ENCODE measurements at regions not wholly inside any gene's neighbourhood (a gene's known extent, or its start where the extent isn't known, plus 50 kb on each side); places are given as distances from the start of the nearest gene placed in this dataset.
A peak's percentile ranks its signal among the peaks of the same experiment; 100 is the strongest.

- no peaks in the 10 kb centered on the region for H3K79me2 ChIP-seq (ENCODE audit: insufficient read depth)
- 91 to 98% methylated on average over 3 of the region's 3 CpGs for WGBS, 2 experiments (ENCODE audit: low coverage in 1 of 2, low lambda C conversion rate in 2 of 2, missing lambda C conversion rate in 2 of 2)
- no peak overlapping the region for H2AFZ ChIP-seq
- in situ Hi-C loops (cut with MboI) = no loop called here
- H3K4me1 ChIP-seq (ENCODE audit: insufficient read depth) = peaks cover 23% of the 10 kb centered on the region
- H3K9me2 ChIP-seq (ENCODE audit: insufficient read depth) = no peaks in the 10 kb centered on the region
- H3F3A ChIP-seq (ENCODE audit: insufficient read depth) = peaks cover 29% of the 10 kb centered on the region
- H4K20me1 ChIP-seq (ENCODE audit: insufficient read depth) = no peaks in the 10 kb centered on the region
- TF ChIP-seq EZH2phosphoT487 (IDR thresholded peaks at IDR 0.05; ENCODE audit: insufficient read depth, low read depth) = no peak
- TF ChIP-seq EZH2 (IDR thresholded peaks at IDR 0.05; ENCODE audit: insufficient read depth, poor library complexity, severe bottlenecking) = no peak
- H3K27ac ChIP-seq = no peak overlapping the region
- H3K9ac ChIP-seq = no peak overlapping the region
- no peaks in the 10 kb centered on the region for H3K9me3 ChIP-seq (ENCODE audit: low read depth)
- no peaks in the 10 kb centered on the region for H3K27me3 ChIP-seq (replicated peaks; ENCODE audit: insufficient read depth)
- no peaks in the 10 kb centered on the region for H3K36me3 ChIP-seq (ENCODE audit: low read depth)
- no peak overlapping the region for H3K4me3 ChIP-seq
- DNase-seq = no peak
- no peak overlapping the region for H3K4me2 ChIP-seq (ENCODE audit: unreplicated experiment)
Measured at GRCh38 chr3:134083626-134084241, 54.0 kb upstream of the SLCO2A1 start.

GRCh38 chr3:134083008-134083407, 53.3 kb upstream of the SLCO2A1 start:
- no peak for TF ChIP-seq EZH2phosphoT487 (IDR thresholded peaks at IDR 0.05; ENCODE audit: insufficient read depth, low read depth)
- no peak for TF ChIP-seq EZH2 (IDR thresholded peaks at IDR 0.05; ENCODE audit: insufficient read depth, poor library complexity, severe bottlenecking)
- peaks cover 31% of the 10 kb centered on the region for H3K4me1 ChIP-seq (ENCODE audit: insufficient read depth)
- peaks cover 36% of the 10 kb centered on the region for H3F3A ChIP-seq (ENCODE audit: insufficient read depth)
- H3K9me2 ChIP-seq (ENCODE audit: insufficient read depth) = no peaks in the 10 kb centered on the region
- 29 to 42% methylated on average over 1 of the region's 1 CpG for WGBS, 2 experiments (ENCODE audit: low coverage in 1 of 2, low lambda C conversion rate in 2 of 2, missing lambda C conversion rate in 2 of 2)
- H3K4me3 ChIP-seq = no peak overlapping the region
- in situ Hi-C loops (cut with MboI) = no loop called here
- no peaks in the 10 kb centered on the region for H3K27me3 ChIP-seq (replicated peaks; ENCODE audit: insufficient read depth)
- H2AFZ ChIP-seq = no peak overlapping the region
- DNase-seq = peak; percentile 20
- H3K79me2 ChIP-seq (ENCODE audit: insufficient read depth) = no peaks in the 10 kb centered on the region
- H3K9ac ChIP-seq = no peak overlapping the region
- H3K27ac ChIP-seq = no peak overlapping the region
- no peaks in the 10 kb centered on the region for H3K9me3 ChIP-seq (ENCODE audit: low read depth)
- H4K20me1 ChIP-seq (ENCODE audit: insufficient read depth) = no peaks in the 10 kb centered on the region
- H3K36me3 ChIP-seq (ENCODE audit: low read depth) = no peaks in the 10 kb centered on the region
- H3K4me2 ChIP-seq (ENCODE audit: unreplicated experiment) = no peak overlapping the region

DNA sequence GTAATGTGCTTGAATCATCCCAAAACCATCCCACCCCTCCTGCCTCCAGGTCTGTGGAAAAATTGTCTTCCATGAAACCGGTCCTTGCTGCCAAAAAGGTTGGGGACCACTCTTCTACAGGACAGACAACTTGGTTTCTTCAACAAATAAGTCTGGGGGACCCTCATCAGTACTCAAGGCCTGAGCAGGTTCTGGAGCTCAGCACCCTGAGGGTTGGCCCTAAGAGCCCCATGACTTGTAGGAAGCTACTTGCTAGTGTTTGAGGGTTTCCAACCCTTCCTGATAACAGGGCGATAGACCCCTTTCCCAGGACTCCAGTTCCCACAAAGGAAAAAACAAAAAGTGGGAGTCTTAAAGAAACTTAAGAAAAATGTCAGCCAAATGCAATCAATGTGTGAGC, 52.9 kb upstream of the SLCO2A1 start:
- Histone ChIP-seq H3K9me3 (ENCODE audit: low read depth) (no peaks in the 10 kb centered on the region), H2AFZ (no peak overlapping the region), H3K9me2 (ENCODE audit: insufficient read depth) (no peaks in the 10 kb centered on the region), H3K79me2 (ENCODE audit: insufficient read depth) (no peaks in the 10 kb centered on the region), H3K4me1 (ENCODE audit: insufficient read depth) (peaks cover 35% of the 10 kb centered on the region), H3K4me3 (no peak overlapping the region), H3F3A (ENCODE audit: insufficient read depth) (peaks cover 40% of the 10 kb centered on the region), H3K4me2 (ENCODE audit: unreplicated experiment) (no peak overlapping the region), H4K20me1 (ENCODE audit: insufficient read depth) (no peaks in the 10 kb centered on the region), H3K9ac (no peak overlapping the region), H3K36me3 (ENCODE audit: low read depth) (no peaks in the 10 kb centered on the region), H3K27me3 (replicated peaks; ENCODE audit: insufficient read depth) (no peaks in the 10 kb centered on the region), H3K27ac (no peak overlapping the region)
- WGBS, 2 experiments (ENCODE audit: low coverage in 1 of 2, low lambda C conversion rate in 2 of 2, missing lambda C conversion rate in 2 of 2) = 98 to 100% methylated on average over 2 of the region's 2 CpGs
- in situ Hi-C loops (cut with MboI) = no loop called here
- no peak for TF ChIP-seq EZH2phosphoT487 (IDR thresholded peaks at IDR 0.05; ENCODE audit: insufficient read depth, low read depth)
- TF ChIP-seq EZH2 (IDR thresholded peaks at IDR 0.05; ENCODE audit: insufficient read depth, poor library complexity, severe bottlenecking) = no peak
- no peak for DNase-seq

- TF ChIP-seq EZH2phosphoT487 (IDR thresholded peaks at IDR 0.05; ENCODE audit: insufficient read depth, low read depth) (no peak), EZH2 (IDR thresholded peaks at IDR 0.05; ENCODE audit: insufficient read depth, poor library complexity, severe bottlenecking) (no peak)
- H3K4me2 ChIP-seq (ENCODE audit: unreplicated experiment) = no peak overlapping the region
- H3K4me1 ChIP-seq (ENCODE audit: insufficient read depth) = peaks cover 41% of the 10 kb centered on the region
- no peaks in the 10 kb centered on the region for H4K20me1 ChIP-seq (ENCODE audit: insufficient read depth)
- H3K9me2 ChIP-seq (ENCODE audit: insufficient read depth) = no peaks in the 10 kb centered on the region
- no peaks in the 10 kb centered on the region for H3K79me2 ChIP-seq (ENCODE audit: insufficient read depth)
- WGBS, 2 experiments (ENCODE audit: low coverage in 1 of 2, low lambda C conversion rate in 2 of 2, missing lambda C conversion rate in 2 of 2) = 92 to 93% methylated on average over 3 of the region's 3 CpGs
- in situ Hi-C loops (cut with MboI) = no loop called here
- H3F3A ChIP-seq (ENCODE audit: insufficient read depth) = peaks cover 49% of the 10 kb centered on the region
- no peak overlapping the region for H2AFZ ChIP-seq
- H3K36me3 ChIP-seq (ENCODE audit: low read depth) = no peaks in the 10 kb centered on the region
- no peaks in the 10 kb centered on the region for H3K27me3 ChIP-seq (replicated peaks; ENCODE audit: insufficient read depth)
- no peak overlapping the region for H3K4me3 ChIP-seq
- no peaks in the 10 kb centered on the region for H3K9me3 ChIP-seq (ENCODE audit: low read depth)
- H3K9ac ChIP-seq = no peak overlapping the region
- DNase-seq = no peak
- H3K27ac ChIP-seq = no peak overlapping the region
Measured at GRCh38 chr3:134081211-134081610, 51.5 kb upstream of the SLCO2A1 start.

- no peak overlapping the region for H3K27ac ChIP-seq
- H3K79me2 ChIP-seq (ENCODE audit: insufficient read depth) = no peaks in the 10 kb centered on the region
- H3K9ac ChIP-seq = no peak overlapping the region
- H3K9me2 ChIP-seq (ENCODE audit: insufficient read depth) = no peaks in the 10 kb centered on the region
- in situ Hi-C loops (cut with MboI) = no loop called here
- TF ChIP-seq EZH2 (IDR thresholded peaks at IDR 0.05; ENCODE audit: insufficient read depth, poor library complexity, severe bottlenecking) = no peak
- no peak for TF ChIP-seq EZH2phosphoT487 (IDR thresholded peaks at IDR 0.05; ENCODE audit: insufficient read depth, low read depth)
- H3F3A ChIP-seq (ENCODE audit: insufficient read depth) = peaks cover 49% of the 10 kb centered on the region
- H3K27me3 ChIP-seq (replicated peaks; ENCODE audit: insufficient read depth) = no peaks in the 10 kb centered on the region
- DNase-seq = no peak
- no peaks in the 10 kb centered on the region for H3K9me3 ChIP-seq (ENCODE audit: low read depth)
- H2AFZ ChIP-seq = no peak overlapping the region
- H3K36me3 ChIP-seq (ENCODE audit: low read depth) = no peaks in the 10 kb centered on the region
- H3K4me2 ChIP-seq (ENCODE audit: unreplicated experiment) = no peak overlapping the region
- H3K4me1 ChIP-seq (ENCODE audit: insufficient read depth) = peaks cover 41% of the 10 kb centered on the region
- no peak overlapping the region for H3K4me3 ChIP-seq
- H4K20me1 ChIP-seq (ENCODE audit: insufficient read depth) = no peaks in the 10 kb centered on the region
Measured at GRCh38 chr3:134080761-134081160, 51.0 kb upstream of the SLCO2A1 start.

Data from GM23248 (cell line).